Right lobe of liver (tissue), 6 donors: ENCODE measurements at regions not wholly inside any gene's neighbourhood (a gene's known extent, or its start where the extent isn't known, plus 50 kb on each side); places are given as distances from the start of the nearest gene placed in this dataset.

Experiments used
- ATAC-seq, 4 donors: fragments of 200-7000 bp; cut with Tn5 transposase; one replicate each; pipeline ENCODE4 v1.9.1; 2020; ENCODE audit warnings: mild to moderate bottlenecking in 4 of 4, moderate library complexity in 4 of 4
- DNase-seq, 3 donors: peaks; one replicate each; pipeline ENCODE4 v3.0.0-alpha.2; 2020
- H3K27ac ChIP-seq, 3 donors: fragments of 200-600 bp; one replicate each; pipeline ENCODE4 v1.8.0; 2022
- H3K27me3 ChIP-seq, 2 donors: fragments of 200-600 bp; one replicate each; pipeline ENCODE4 v1.8.0; 2022
- H3K36me3 ChIP-seq, 4 donors: fragments of 200-600 bp; sonication (generic) in 1 of 4; one replicate each; pipeline versions ENCODE4 v1.5.1 to v1.8.0; 2017 to 2022; ENCODE audit warnings: control low read depth in 1 of 4
- H3K4me1 ChIP-seq, 4 donors: fragments of 200-600 bp; sonication (generic) in 1 of 4; one replicate each; pipeline versions ENCODE4 v1.5.1 to v1.8.0; 2017 to 2022; ENCODE audit warnings: control low read depth in 1 of 4
- H3K4me3 ChIP-seq, 3 donors: fragments of 200-600 bp; one replicate each; pipeline ENCODE4 v1.8.0; 2022
- H3K9me3 ChIP-seq, 4 donors: fragments of 200-600 bp; sonication (generic) in 1 of 4; one replicate each; pipeline versions ENCODE4 v1.5.1 to v1.8.0; 2017 to 2022; ENCODE audit warnings: control low read depth in 1 of 4
- POLR2A ChIP-seq: fragments of 450-650 bp; IDR thresholded peaks from one replicate; pipeline ENCODE4 v1.6.1; 2017; ENCODE audit warnings: antibody characterized with exemption, mild to moderate bottlenecking
- WGBS: methylation state at CpG from one replicate; pipeline ENCODE4 v1.1.6; 2018; ENCODE audit warnings: low coverage, low lambda C conversion rate; ENCODE audit not compliant: insufficient coverage; ENCODE audit errors: missing lambda C conversion rate; 5-methylcytosine and 5-hydroxymethylcytosine counted together
- intact Hi-C, 2 donors: fragments of 100-400 bp; cut with DNase I; formaldehyde crosslinking; loops; one replicate each; pipeline versions ENCODE4 v1.11.2 to v1.14.1; 2022
- TF ChIP-seq, protein P1 (sequence below), 4 donors: fragments of 200-600 bp in 3 of 4; fragments of 450-650 bp in 1 of 4; IDR thresholded peaks; one replicate each; pipeline versions ENCODE4 v1.5.1 to v1.8.0; 2016 to 2022; ENCODE audit warnings: antibody characterized with exemption in 4 of 4, mild to moderate bottlenecking in 2 of 4
- donor health status: DM: no; HTN: yes; CAD: no.
- donor health status: DM: no; HTN: no; CAD: no.
- donor health status: DM: no; HTN: no; CAD: no.
- donor health status: DM: no; HTN: yes; CAD: no.
- donor health status: DM: no; HTN: yes; CAD: no.

DNA sequence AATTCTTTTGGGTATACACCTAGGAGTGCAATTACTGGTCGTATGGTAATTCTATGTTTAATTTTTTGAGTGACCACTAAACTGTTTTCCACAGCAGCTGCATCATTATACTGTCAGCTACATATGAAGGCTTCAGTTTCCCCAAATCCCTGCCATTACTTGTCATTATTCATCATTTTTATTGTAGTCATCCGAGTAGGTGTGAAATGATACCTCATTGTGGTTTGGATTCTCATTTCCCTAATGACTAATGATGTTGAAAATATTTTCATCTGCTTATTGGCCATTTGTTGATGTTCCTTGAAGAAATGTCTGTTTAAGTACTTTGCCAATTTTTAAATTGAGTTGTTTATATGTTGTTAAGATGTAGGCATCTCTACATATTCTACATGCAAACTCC is 633.6 kb upstream of the IMPG1 start:
- no peak for DNase-seq
- no peak for ATAC-seq
- Histone ChIP-seq H3K27ac (no peak overlapping the region), H3K36me3 (no peaks in the 10 kb centered on the region), H3K27me3 (no peaks in the 10 kb centered on the region), H3K4me3 (no peak overlapping the region), H3K9me3 (no peaks in the 10 kb centered on the region), H3K4me1 (no peaks in the 10 kb centered on the region)
- 73% methylated on average over 2 of the region's 2 CpGs for WGBS
- intact Hi-C loops: no loop called here
- TF ChIP-seq POLR2A: no peak
- TF ChIP-seq, protein P1, sequence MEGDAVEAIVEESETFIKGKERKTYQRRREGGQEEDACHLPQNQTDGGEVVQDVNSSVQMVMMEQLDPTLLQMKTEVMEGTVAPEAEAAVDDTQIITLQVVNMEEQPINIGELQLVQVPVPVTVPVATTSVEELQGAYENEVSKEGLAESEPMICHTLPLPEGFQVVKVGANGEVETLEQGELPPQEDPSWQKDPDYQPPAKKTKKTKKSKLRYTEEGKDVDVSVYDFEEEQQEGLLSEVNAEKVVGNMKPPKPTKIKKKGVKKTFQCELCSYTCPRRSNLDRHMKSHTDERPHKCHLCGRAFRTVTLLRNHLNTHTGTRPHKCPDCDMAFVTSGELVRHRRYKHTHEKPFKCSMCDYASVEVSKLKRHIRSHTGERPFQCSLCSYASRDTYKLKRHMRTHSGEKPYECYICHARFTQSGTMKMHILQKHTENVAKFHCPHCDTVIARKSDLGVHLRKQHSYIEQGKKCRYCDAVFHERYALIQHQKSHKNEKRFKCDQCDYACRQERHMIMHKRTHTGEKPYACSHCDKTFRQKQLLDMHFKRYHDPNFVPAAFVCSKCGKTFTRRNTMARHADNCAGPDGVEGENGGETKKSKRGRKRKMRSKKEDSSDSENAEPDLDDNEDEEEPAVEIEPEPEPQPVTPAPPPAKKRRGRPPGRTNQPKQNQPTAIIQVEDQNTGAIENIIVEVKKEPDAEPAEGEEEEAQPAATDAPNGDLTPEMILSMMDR (IDR thresholded peaks at IDR 0.05): no peak

- intact Hi-C loops: no loop called here
- TF ChIP-seq, protein P1 (IDR thresholded peaks at IDR 0.05): no peak
- TF ChIP-seq POLR2A: no peak
- Histone ChIP-seq H3K36me3 (no peaks in the 10 kb centered on the region), H3K27ac (no peak overlapping the region), H3K4me3 (no peak overlapping the region), H3K27me3 (no peaks in the 10 kb centered on the region), H3K4me1 (no peaks in the 10 kb centered on the region), H3K9me3 (no peaks in the 10 kb centered on the region)
- 91% methylated on average over 1 of the region's 1 CpG for WGBS
- DNase-seq (no peak), ATAC-seq (no peak)
Measured at GRCh38 chr6:76703786-76704185, 631.3 kb upstream of the IMPG1 start.

DNA sequence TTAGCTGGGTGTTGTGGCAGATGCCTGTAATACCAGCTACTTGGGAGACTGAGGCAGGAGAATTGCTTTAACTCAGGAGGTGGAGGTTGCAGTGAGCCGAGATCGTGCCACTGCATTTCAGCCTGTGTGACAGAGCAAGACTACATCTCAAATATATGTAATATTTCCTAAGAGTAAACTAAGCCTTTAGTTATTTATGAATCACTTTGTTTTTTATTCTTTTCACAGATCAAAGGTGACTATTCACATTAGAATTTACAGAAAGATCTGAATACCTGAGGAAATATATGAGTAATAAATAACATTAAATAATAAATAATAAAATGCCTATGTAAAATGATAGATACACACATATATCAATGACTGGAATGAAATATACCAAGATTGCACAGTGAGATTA is 630.8 kb upstream of the IMPG1 start:
- intact Hi-C loops: no loop called here

GRCh38 chr6:76702187-76702586 is 629.7 kb upstream of the IMPG1 start:
- Histone ChIP-seq H3K36me3 (no peaks in the 10 kb centered on the region), H3K4me3 (no peak overlapping the region), H3K27ac (no peak overlapping the region), H3K4me1 (no peaks in the 10 kb centered on the region), H3K9me3 (no peaks in the 10 kb centered on the region), H3K27me3 (no peaks in the 10 kb centered on the region)
- ATAC-seq (no peak), DNase-seq (no peak)
- intact Hi-C loops: no loop called here
- TF ChIP-seq POLR2A: no peak
- TF ChIP-seq, protein P1 (IDR thresholded peaks at IDR 0.05): no peak
- WGBS: 56% methylated on average over 1 of the region's 1 CpG

More for the DNA sequence above, 630.8 kb upstream of the IMPG1 start:
- Histone ChIP-seq H3K4me3 (no peak overlapping the region), H3K4me1 (no peaks in the 10 kb centered on the region), H3K36me3 (no peaks in the 10 kb centered on the region), H3K9me3 (no peaks in the 10 kb centered on the region), H3K27ac (no peak overlapping the region), H3K27me3 (no peaks in the 10 kb centered on the region)
- 80% methylated on average over 2 of the region's 2 CpGs for WGBS
- ATAC-seq (no peak), DNase-seq (no peak)
- TF ChIP-seq POLR2A: no peak
- TF ChIP-seq, protein P1 (IDR thresholded peaks at IDR 0.05): no peak

DNA sequence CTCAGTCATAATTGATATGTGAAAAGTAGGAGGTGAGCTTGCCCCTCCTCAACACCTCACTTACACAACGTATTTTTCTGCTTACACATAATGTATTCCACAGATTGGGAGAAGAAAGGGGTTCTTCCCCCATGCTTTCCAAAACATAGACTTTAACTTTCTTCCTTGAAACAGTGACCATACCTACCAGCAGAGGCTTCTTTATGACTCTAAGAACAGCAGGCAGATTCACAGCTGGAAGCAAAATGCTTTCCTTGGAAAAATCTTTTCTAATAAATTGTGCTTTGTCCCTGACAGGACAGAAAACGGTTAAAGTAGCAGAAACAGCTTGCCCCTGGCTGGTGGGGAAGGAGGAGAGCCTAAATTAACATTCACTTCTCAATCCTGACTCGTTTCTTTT is 629.1 kb upstream of the IMPG1 start:
- Histone ChIP-seq H3K4me3 (no peak overlapping the region), H3K36me3 (no peaks in the 10 kb centered on the region), H3K4me1 (no peaks in the 10 kb centered on the region), H3K9me3 (no peaks in the 10 kb centered on the region), H3K27ac (no peak overlapping the region), H3K27me3 (no peaks in the 10 kb centered on the region)
- 30% methylated on average over 3 of the region's 3 CpGs for WGBS
- intact Hi-C loops: no loop called here
- TF ChIP-seq, protein P1 (IDR thresholded peaks at IDR 0.05): peak in 1 of 4 donors; percentile 17
- no peak for TF ChIP-seq POLR2A
- DNase-seq: no peak
- no peak for ATAC-seq
